NT2/D1 (cell line): ENCODE measurements at regions not wholly inside any gene's neighbourhood (a gene's known extent, or its start where the extent isn't known, plus 50 kb on each side); places are given as distances from the start of the nearest gene placed in this dataset.
A peak's percentile ranks its signal among the peaks of the same experiment; 100 is the strongest.

Experiments used
- DNase-seq: peaks from one replicate; pipeline ENCODE4 v3.0.0-alpha.2; 2011; ENCODE audit warnings: low read depth, low spot score
- H3K27me3 ChIP-seq: 2 replicates; pipeline ENCODE4 v1.6.0; 2011; ENCODE audit warnings: mild to moderate bottlenecking; ENCODE audit not compliant: insufficient read length, insufficient read depth
- H3K36me3 ChIP-seq: 2 replicates; pipeline ENCODE4 v1.6.1; 2011; ENCODE audit warnings: mild to moderate bottlenecking, low read length, mixed read lengths; ENCODE audit not compliant: insufficient read depth, insufficient read length
- H3K4me1 ChIP-seq: 2 replicates; pipeline ENCODE4 v1.5.1; 2011; ENCODE audit not compliant: insufficient read depth, insufficient read length
- H3K4me3 ChIP-seq: 2 replicates; pipeline ENCODE4 v1.5.1; 2011; ENCODE audit warnings: low read depth; ENCODE audit not compliant: insufficient read length
- H3K9ac ChIP-seq: 2 replicates; pipeline ENCODE4 v1.6.0; 2011; ENCODE audit warnings: low read depth; ENCODE audit not compliant: insufficient read length
- H3K9me3 ChIP-seq: 2 replicates; pipeline ENCODE4 v1.5.1; 2011; ENCODE audit warnings: mild to moderate bottlenecking, low read length; ENCODE audit not compliant: insufficient read depth
- SUZ12 ChIP-seq: IDR thresholded peaks from 2 replicates; pipeline ENCODE4 v1.6.1; 2011; ENCODE audit not compliant: insufficient read length, insufficient read depth; ENCODE audit errors: extremely low read depth
- YY1 ChIP-seq: IDR thresholded peaks from 2 replicates; pipeline ENCODE4 v1.6.1; 2011; ENCODE audit not compliant: insufficient read length, insufficient read depth
- ZNF274 ChIP-seq: IDR thresholded peaks from 2 replicates; pipeline ENCODE4 v1.6.1; 2011; ENCODE audit warnings: mild to moderate bottlenecking, low read depth, low read length

- TF ChIP-seq ZNF274 = no peak
- no peak for TF ChIP-seq YY1
- no peak for TF ChIP-seq SUZ12
- DNase-seq = peak; percentile 58
- Histone ChIP-seq H3K4me3 (no peak overlapping the region), H3K27me3 (no peaks in the 10 kb centered on the region), H3K36me3 (no peaks in the 10 kb centered on the region), H3K4me1 (peaks cover 2% of the 10 kb centered on the region), H3K9ac (no peak overlapping the region), H3K9me3 (no peaks in the 10 kb centered on the region)
Measured at GRCh38 chr7:131190146-131190545, 137.5 kb upstream of the MKLN1 start.

GRCh38 chr7:131190581-131190980 lies 137.1 kb upstream of the MKLN1 start:
- H3K36me3 ChIP-seq = no peaks in the 10 kb centered on the region
- no peaks in the 10 kb centered on the region for H3K27me3 ChIP-seq
- no peak for TF ChIP-seq YY1
- TF ChIP-seq SUZ12 = no peak
- no peak for TF ChIP-seq ZNF274
- H3K9me3 ChIP-seq = no peaks in the 10 kb centered on the region
- no peak for DNase-seq
- H3K4me1 ChIP-seq = peaks cover 2% of the 10 kb centered on the region
- H3K9ac ChIP-seq = no peak overlapping the region
- no peak overlapping the region for H3K4me3 ChIP-seq

- no peaks in the 10 kb centered on the region for H3K9me3 ChIP-seq
Measured at GRCh38 chr7:131194070-131194865, 133.4 kb upstream of the MKLN1 start.

GRCh38 chr7:131196803-131197202 lies 130.9 kb upstream of the MKLN1 start:
- H3K4me1 ChIP-seq = no peaks in the 10 kb centered on the region
- DNase-seq = no peak
- no peaks in the 10 kb centered on the region for H3K36me3 ChIP-seq
- no peaks in the 10 kb centered on the region for H3K27me3 ChIP-seq
- H3K9me3 ChIP-seq = no peaks in the 10 kb centered on the region
- H3K9ac ChIP-seq = no peak overlapping the region
- H3K4me3 ChIP-seq = no peak overlapping the region
- no peak for TF ChIP-seq SUZ12
- TF ChIP-seq YY1 = no peak
- no peak for TF ChIP-seq ZNF274

More at GRCh38 chr7:131194070-131194865, 133.4 kb upstream of the MKLN1 start:
- Histone ChIP-seq H3K9ac (no peak overlapping the region), H3K36me3 (no peaks in the 10 kb centered on the region), H3K4me3 (no peak overlapping the region), H3K27me3 (no peaks in the 10 kb centered on the region), H3K4me1 (peaks cover 2% of the 10 kb centered on the region)
- no peak for DNase-seq
- TF ChIP-seq ZNF274 (no peak), SUZ12 (no peak), YY1 (no peak)

GRCh38 chr7:131197920-131198615 lies 129.6 kb upstream of the MKLN1 start:
- Histone ChIP-seq H3K27me3 (no peaks in the 10 kb centered on the region), H3K4me3 (no peak overlapping the region), H3K9ac (no peak overlapping the region), H3K36me3 (no peaks in the 10 kb centered on the region), H3K9me3 (no peaks in the 10 kb centered on the region), H3K4me1 (no peaks in the 10 kb centered on the region)
- DNase-seq = no peak
- TF ChIP-seq SUZ12 = no peak
- no peak for TF ChIP-seq YY1
- no peak for TF ChIP-seq ZNF274

- TF ChIP-seq SUZ12 (no peak), ZNF274 (no peak), YY1 (no peak)
Measured at GRCh38 chr7:131202451-131202850, 125.2 kb upstream of the MKLN1 start.

GRCh38 chr7:131203291-131203976 lies 124.2 kb upstream of the MKLN1 start:
- no peaks in the 10 kb centered on the region for H3K4me1 ChIP-seq
- no peak overlapping the region for H3K9ac ChIP-seq
- TF ChIP-seq YY1 = no peak
- TF ChIP-seq SUZ12 = no peak
- TF ChIP-seq ZNF274 = no peak
- H3K36me3 ChIP-seq = no peaks in the 10 kb centered on the region
- no peak for DNase-seq
- no peak overlapping the region for H3K4me3 ChIP-seq
- no peaks in the 10 kb centered on the region for H3K9me3 ChIP-seq
- no peaks in the 10 kb centered on the region for H3K27me3 ChIP-seq

More at GRCh38 chr7:131202451-131202850, 125.2 kb upstream of the MKLN1 start:
- Histone ChIP-seq H3K9ac (no peak overlapping the region), H3K4me3 (no peak overlapping the region), H3K36me3 (no peaks in the 10 kb centered on the region), H3K4me1 (no peaks in the 10 kb centered on the region), H3K9me3 (no peaks in the 10 kb centered on the region), H3K27me3 (no peaks in the 10 kb centered on the region)
- no peak for DNase-seq
